NCI-H2196 (cell line): ENCODE measurements at regions not wholly inside any gene's neighbourhood (a gene's known extent, or its start where the extent isn't known, plus 50 kb on each side); places are given as distances from the start of the nearest gene placed in this dataset.

ENCODE experiments used
- DNase-seq: peaks from one replicate; lab custom pipeline; 2025; ENCODE audit not compliant: unreplicated experiment; lab: John Stamatoyannopoulos, UW

- DNase-seq, result no peak
These were observed 614.1 kb upstream of the FZD8 start for GRCh38 chr10:36256166-36256565.

GRCh38 chr10:36254199-36254598 is 612.1 kb upstream of the FZD8 start:
- no peak for DNase-seq

- DNase-seq, result no peak
These were observed 611.6 kb upstream of the FZD8 start for GRCh38 chr10:36253731-36254130.

GRCh38 chr10:36251068-36251467 is 609.0 kb upstream of the FZD8 start:
- no peak for DNase-seq

- no peak for DNase-seq
These were observed 606.3 kb upstream of the FZD8 start for GRCh38 chr10:36248304-36248981.

GRCh38 chr10:36247478-36247877 is 605.4 kb upstream of the FZD8 start:
- no peak for DNase-seq

- no peak for DNase-seq
These were observed 594.8 kb upstream of the FZD8 start for GRCh38 chr10:36236931-36237330.

- no peak for DNase-seq
These were observed 594.2 kb upstream of the FZD8 start for GRCh38 chr10:36236341-36236740.

- DNase-seq, result no peak
These were observed 590.8 kb upstream of the FZD8 start for GRCh38 chr10:36232935-36233334.

GRCh38 chr10:36224431-36224985 is 582.4 kb upstream of the FZD8 start:
- DNase-seq, result no peak

GRCh38 chr10:36221101-36221500 is 579.0 kb upstream of the FZD8 start:
- no peak for DNase-seq

GRCh38 chr10:36220151-36220550 is 578.1 kb upstream of the FZD8 start:
- no peak for DNase-seq

- DNase-seq, result no peak
These were observed 569.8 kb upstream of the FZD8 start for GRCh38 chr10:36211856-36212255.

- no peak for DNase-seq
These were observed 567.4 kb upstream of the FZD8 start for GRCh38 chr10:36209480-36209879.

GRCh38 chr10:36202881-36203280 is 560.8 kb upstream of the FZD8 start:
- DNase-seq, result no peak

- DNase-seq, result no peak
These were observed 558.5 kb upstream of the FZD8 start for GRCh38 chr10:36200577-36200976.

GRCh38 chr10:36198322-36198721 is 556.2 kb upstream of the FZD8 start:
- no peak for DNase-seq

GRCh38 chr10:36195364-36195763 is 553.3 kb upstream of the FZD8 start:
- DNase-seq, result no peak

- no peak for DNase-seq
These were observed 552.2 kb upstream of the FZD8 start for GRCh38 chr10:36194276-36194675.

GRCh38 chr10:36191009-36191408 is 548.9 kb upstream of the FZD8 start:
- no peak for DNase-seq

GRCh38 chr10:36188461-36188860 is 546.4 kb upstream of the FZD8 start:
- DNase-seq, result no peak

- no peak for DNase-seq
These were observed 546.0 kb upstream of the FZD8 start for GRCh38 chr10:36188080-36188453.

GRCh38 chr10:36187380-36188079 is 545.4 kb upstream of the FZD8 start:
- DNase-seq, result no peak
